Nephron progenitor cell (in vitro differentiated cells): ENCODE measurements at regions not wholly inside any gene's neighbourhood (a gene's known extent, or its start where the extent isn't known, plus 50 kb on each side); places are given as distances from the start of the nearest gene placed in this dataset.
"Not testable (repeated sequence)": the region's sequence is repeated elsewhere in the genome, so short reads cannot be mapped to it uniquely, and the experiment has no call there.

Experiments
- DNase-seq: peaks from one replicate; pipeline ENCODE4 v3.0.0; 2021
- H3K27ac Mint-ChIP-seq: 2 replicates; pipeline ENCODE4 v1.8.0; 2021; ENCODE audit warnings: mild to moderate bottlenecking, moderate library complexity, mixed read lengths
- H3K27me3 Mint-ChIP-seq: 2 replicates; pipeline ENCODE4 v1.8.0; 2021; ENCODE audit warnings: mild to moderate bottlenecking, low read depth, mixed read lengths; ENCODE audit not compliant: poor library complexity
- H3K36me3 Mint-ChIP-seq: 2 replicates; pipeline ENCODE4 v1.8.0; 2021; ENCODE audit warnings: low read depth, mixed read lengths
- H3K4me1 Mint-ChIP-seq: 2 replicates; pipeline ENCODE4 v1.8.0; 2021; ENCODE audit warnings: mixed read lengths
- H3K4me3 Mint-ChIP-seq: 2 replicates; pipeline ENCODE4 v1.8.0; 2021; ENCODE audit warnings: mild to moderate bottlenecking, moderate library complexity, mixed read lengths
- H3K9me3 Mint-ChIP-seq: 2 replicates; pipeline ENCODE4 v1.8.0; 2021; ENCODE audit warnings: mild to moderate bottlenecking, moderate library complexity, mixed read lengths
- CTCF ChIP-seq: fragments of 200-600 bp; sonication (generic); IDR thresholded peaks from 2 replicates; pipeline ENCODE4 v1.5.0; 2021; ENCODE audit warnings: antibody characterized with exemption

GRCh38 chr11:96878299-96879051 lies 488.7 kb downstream of the JRKL start:
- Mint-ChIP-seq H3K36me3 (no peaks in the 10 kb centered on the region), H3K27me3 (peaks cover under 1% of the 10 kb centered on the region), H3K9me3 (peaks cover 7% of the 10 kb centered on the region), H3K4me1 (no peaks in the 10 kb centered on the region), H3K27ac (no peak overlapping the region), H3K4me3 (no peak overlapping the region)
- TF ChIP-seq CTCF: no peak
- DNase-seq: no peak

DNA sequence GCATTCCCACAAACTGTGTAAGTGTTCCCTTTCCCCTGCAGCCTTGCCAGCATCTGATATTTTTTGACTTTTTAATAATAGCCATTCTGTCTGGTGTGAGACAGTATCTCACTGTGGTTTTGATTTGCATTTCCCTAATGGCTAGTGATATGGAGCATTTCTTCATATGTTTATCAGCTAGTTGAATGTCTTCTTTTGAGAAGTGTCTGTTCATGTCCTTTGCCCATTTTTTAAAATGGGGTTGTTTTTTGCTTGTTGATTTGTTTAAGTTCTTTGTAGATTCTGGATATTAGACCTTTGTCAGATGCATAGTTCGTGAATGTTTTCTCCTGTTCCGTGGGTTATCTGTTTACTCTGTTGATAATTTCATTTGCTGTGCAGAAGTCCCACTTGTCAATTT lies 492.8 kb downstream of the JRKL start:
- not testable (repeated sequence) for H3K27me3 Mint-ChIP-seq, H3K4me3 Mint-ChIP-seq, H3K4me1 Mint-ChIP-seq, H3K9me3 Mint-ChIP-seq, H3K36me3 Mint-ChIP-seq, H3K27ac Mint-ChIP-seq, DNase-seq

DNA sequence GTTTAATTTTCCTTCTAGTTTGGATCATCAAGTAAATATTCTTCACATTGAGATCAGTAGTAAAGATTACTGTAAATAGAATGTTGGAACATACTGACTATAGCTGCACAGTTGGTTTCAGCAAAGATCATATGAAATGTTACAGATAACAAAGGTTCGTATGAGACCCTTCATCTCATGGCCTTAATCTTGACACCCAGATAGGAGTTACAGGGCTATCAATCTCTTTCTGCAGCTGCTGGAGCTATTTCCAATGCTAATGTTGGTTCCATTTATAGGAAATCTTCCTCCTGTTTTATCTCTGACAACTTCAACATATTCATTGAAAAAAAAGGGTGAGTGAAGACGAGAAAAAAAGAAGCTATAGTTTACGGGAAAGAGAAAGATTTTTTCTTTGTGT lies 495.6 kb downstream of the JRKL start:
- Mint-ChIP-seq H3K9me3 (peaks cover 7% of the 10 kb centered on the region), H3K27me3 (no peaks in the 10 kb centered on the region), H3K4me3 (no peak overlapping the region), H3K27ac (no peak overlapping the region), H3K36me3 (no peaks in the 10 kb centered on the region), H3K4me1 (no peaks in the 10 kb centered on the region)
- TF ChIP-seq CTCF: no peak
- no peak for DNase-seq

GRCh38 chr11:96885912-96886311 lies 496.1 kb downstream of the JRKL start:
- no peak for TF ChIP-seq CTCF
- Mint-ChIP-seq H3K9me3 (peaks cover 7% of the 10 kb centered on the region), H3K27ac (no peak overlapping the region), H3K4me3 (no peak overlapping the region), H3K36me3 (no peaks in the 10 kb centered on the region), H3K27me3 (no peaks in the 10 kb centered on the region), H3K4me1 (no peaks in the 10 kb centered on the region)
- no peak for DNase-seq

- no peaks in the 10 kb centered on the region for H3K9me3 Mint-ChIP-seq
- H3K36me3 Mint-ChIP-seq: no peaks in the 10 kb centered on the region
- no peak for TF ChIP-seq CTCF
- no peaks in the 10 kb centered on the region for H3K27me3 Mint-ChIP-seq
- no peak overlapping the region for H3K27ac Mint-ChIP-seq
- no peak overlapping the region for H3K4me3 Mint-ChIP-seq
- DNase-seq: no peak
- H3K4me1 Mint-ChIP-seq: no peaks in the 10 kb centered on the region
Measured at GRCh38 chr11:96893988-96894387, 504.2 kb downstream of the JRKL start.

- TF ChIP-seq CTCF: no peak
- no peaks in the 10 kb centered on the region for H3K36me3 Mint-ChIP-seq
- no peak for DNase-seq
- H3K27ac Mint-ChIP-seq: no peak overlapping the region
- no peaks in the 10 kb centered on the region for H3K4me1 Mint-ChIP-seq
- H3K4me3 Mint-ChIP-seq: no peak overlapping the region
- H3K27me3 Mint-ChIP-seq: peaks cover 1% of the 10 kb centered on the region
- no peaks in the 10 kb centered on the region for H3K9me3 Mint-ChIP-seq
Measured at GRCh38 chr11:96894587-96894986, 504.8 kb downstream of the JRKL start.
